ENCODE measurements at regions not wholly inside any gene's neighbourhood (a gene's known extent, or its start where the extent isn't known, plus 50 kb on each side); places are given as distances from the start of the nearest gene placed in this dataset.

DNA sequence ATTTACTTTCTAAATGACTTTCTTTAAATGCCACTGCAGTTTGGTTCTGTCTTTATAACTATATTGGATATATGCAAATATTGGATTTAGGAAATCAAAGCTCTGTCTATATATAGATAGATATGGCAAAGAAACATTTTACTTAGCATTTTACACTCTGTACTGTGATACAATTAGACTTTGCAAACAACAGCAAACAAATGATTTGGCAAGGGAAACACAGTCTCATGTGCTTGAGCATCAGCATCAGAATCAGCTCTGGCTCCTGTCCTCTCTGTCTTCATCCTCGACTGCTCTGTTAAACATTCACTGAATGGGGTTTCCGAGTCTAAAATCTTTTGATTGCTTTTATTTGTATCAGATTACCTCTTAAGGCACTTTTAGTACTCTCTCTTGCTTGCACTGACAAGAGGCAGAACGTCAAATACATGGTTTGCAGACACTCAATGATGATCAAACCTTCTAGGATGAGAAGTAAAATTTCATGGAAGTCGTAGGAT lies 176.8 kb upstream of the LRP1B start:
- peaks cover 4% of the 10 kb centered on the region for H3K9me3 ChIP-seq (replicated peaks; ENCODE audit: control insufficient read depth, insufficient read depth, low read length)
- intact Hi-C loops (cut with micrococcal nuclease): no loop called here
- TF ChIP-seq POLR2A (IDR thresholded peaks at IDR 0.05; ENCODE audit: low read depth, low read length) (no peak), FOS (IDR thresholded peaks at IDR 0.05; ENCODE audit: borderline replicate concordance, insufficient read depth, low read length) (no peak), GATA2 (IDR thresholded peaks at IDR 0.05; ENCODE audit: insufficient read depth, insufficient read length, low read depth, low read length) (no peak), JUN (IDR thresholded peaks at IDR 0.05; ENCODE audit: borderline replicate concordance, insufficient read depth, insufficient read length, low read depth) (no peak), MYC (IDR thresholded peaks at IDR 0.05; ENCODE audit: low read depth, low read length) (no peak), POLR2AphosphoS5 (IDR thresholded peaks at IDR 0.05; ENCODE audit: insufficient read depth, low read depth, low read length) (no peak), EZH2 (IDR thresholded peaks at IDR 0.05; ENCODE audit: borderline replicate concordance, low read depth, low read length, severe bottlenecking) (no peak)
- TF ChIP-seq, protein P1, sequence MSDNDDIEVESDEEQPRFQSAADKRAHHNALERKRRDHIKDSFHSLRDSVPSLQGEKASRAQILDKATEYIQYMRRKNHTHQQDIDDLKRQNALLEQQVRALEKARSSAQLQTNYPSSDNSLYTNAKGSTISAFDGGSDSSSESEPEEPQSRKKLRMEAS (IDR thresholded peaks at IDR 0.05; ENCODE audit: insufficient read depth, insufficient read length): no peak
- TF ChIP-seq, protein P2, sequence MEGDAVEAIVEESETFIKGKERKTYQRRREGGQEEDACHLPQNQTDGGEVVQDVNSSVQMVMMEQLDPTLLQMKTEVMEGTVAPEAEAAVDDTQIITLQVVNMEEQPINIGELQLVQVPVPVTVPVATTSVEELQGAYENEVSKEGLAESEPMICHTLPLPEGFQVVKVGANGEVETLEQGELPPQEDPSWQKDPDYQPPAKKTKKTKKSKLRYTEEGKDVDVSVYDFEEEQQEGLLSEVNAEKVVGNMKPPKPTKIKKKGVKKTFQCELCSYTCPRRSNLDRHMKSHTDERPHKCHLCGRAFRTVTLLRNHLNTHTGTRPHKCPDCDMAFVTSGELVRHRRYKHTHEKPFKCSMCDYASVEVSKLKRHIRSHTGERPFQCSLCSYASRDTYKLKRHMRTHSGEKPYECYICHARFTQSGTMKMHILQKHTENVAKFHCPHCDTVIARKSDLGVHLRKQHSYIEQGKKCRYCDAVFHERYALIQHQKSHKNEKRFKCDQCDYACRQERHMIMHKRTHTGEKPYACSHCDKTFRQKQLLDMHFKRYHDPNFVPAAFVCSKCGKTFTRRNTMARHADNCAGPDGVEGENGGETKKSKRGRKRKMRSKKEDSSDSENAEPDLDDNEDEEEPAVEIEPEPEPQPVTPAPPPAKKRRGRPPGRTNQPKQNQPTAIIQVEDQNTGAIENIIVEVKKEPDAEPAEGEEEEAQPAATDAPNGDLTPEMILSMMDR (IDR thresholded peaks at IDR 0.05; ENCODE audit: extremely low read depth in 1 of 2, insufficient read depth in 1 of 2, low read depth in 1 of 2, low read length in 2 of 2): no peak
- H3K36me3 ChIP-seq (ENCODE audit: control insufficient read depth in 2 of 2, extremely low read depth in 1 of 2, insufficient read depth in 2 of 2, low read length in 2 of 2): no peaks in the 10 kb centered on the region
- ChIA-PET CTCF (no interaction called here), POLR2A (no interaction called here)
- no peaks in the 10 kb centered on the region for H3K27me3 ChIP-seq (ENCODE audit: control insufficient read depth in 2 of 2, insufficient read depth in 2 of 2, low read length in 2 of 2)
- H3K79me2 ChIP-seq (ENCODE audit: control insufficient read depth, insufficient read depth, low read length): no peaks in the 10 kb centered on the region
- H3K9ac ChIP-seq (replicated peaks; ENCODE audit: extremely low read depth, insufficient read depth, low read length): no peak overlapping the region
- no peak overlapping the region for H3K27ac ChIP-seq (ENCODE audit: insufficient read depth, low read depth, low read length)
- dilution Hi-C loops (cut with MboI; ENCODE audit: extremely low pct_ligation_motif_present, low sequenced_read_pairs): no loop called here
- DNase-seq (ENCODE audit: low read depth, low spot score) (no peak), FAIRE-seq (no peak)
- H3K4me3 ChIP-seq (replicated peaks in 1 of 3; ENCODE audit: insufficient read depth in 1 of 3, low read depth in 1 of 3, low read length in 3 of 3): no peak overlapping the region
- H3K9me1 ChIP-seq (replicated peaks; ENCODE audit: control insufficient read depth, extremely low read depth, insufficient read depth, low read length): no peaks in the 10 kb centered on the region
- no peaks in the 10 kb centered on the region for H4K20me1 ChIP-seq (replicated peaks; ENCODE audit: control insufficient read depth, extremely low read depth, insufficient read depth, low read length)
- BruUV-seq (replicated peaks): no TSS peak
- no peak overlapping the region for H2AFZ ChIP-seq (ENCODE audit: low read depth, low read length)
- no peak overlapping the region for H3K4me2 ChIP-seq (ENCODE audit: insufficient read depth, low read length)
- no peaks in the 10 kb centered on the region for H3K4me1 ChIP-seq (ENCODE audit: control insufficient read depth, extremely low read depth, insufficient read depth, low read length)

Measured in endothelial cell of umbilical vein (primary cell).